ENCODE measurements at regions not wholly inside any gene's neighbourhood (a gene's known extent, or its start where the extent isn't known, plus 50 kb on each side); places are given as distances from the start of the nearest gene placed in this dataset.

DNA sequence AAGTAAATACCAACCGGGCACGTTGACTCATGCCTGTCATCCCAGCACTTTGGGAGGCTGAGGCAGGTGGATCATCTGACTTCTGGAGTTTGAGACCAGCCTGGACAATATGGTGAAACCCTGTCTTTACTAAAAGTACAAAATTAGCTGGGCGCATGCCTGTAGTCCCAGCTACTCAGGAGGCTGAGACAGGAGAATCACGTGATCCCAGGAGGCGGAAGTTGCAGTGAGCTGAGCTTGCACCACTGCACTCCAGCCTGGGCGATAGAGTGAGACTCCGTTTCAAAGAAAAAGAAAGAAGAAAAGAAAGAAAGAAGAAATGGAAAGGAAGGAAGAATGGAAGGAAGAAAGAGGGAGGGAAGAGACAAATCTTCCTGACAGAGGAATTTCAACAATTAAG, 108.7 kb downstream of the AHSP start:
- H3K9ac ChIP-seq (ENCODE audit: control insufficient read depth, insufficient read depth, low read length) = no peak overlapping the region
- no peak for ATAC-seq
- no peak overlapping the region for H3K4me3 ChIP-seq
- H3K36me3 ChIP-seq (ENCODE audit: control insufficient read depth in 2 of 2, insufficient read depth in 2 of 2, low read length in 1 of 2) = no peaks in the 10 kb centered on the region
- H3K4me2 ChIP-seq (ENCODE audit: control insufficient read depth, insufficient read depth) = no peak overlapping the region
- intact Hi-C loops (cut with micrococcal nuclease; ENCODE audit: unreplicated experiment) (no loop called here), in situ Hi-C loops (cut with MboI) (no loop called here)
- RAD21 ChIA-PET (ENCODE audit: unreplicated experiment) = no interaction called here
- no TSS peak for BruUV-seq (replicated peaks)
- TF ChIP-seq, protein P1, sequence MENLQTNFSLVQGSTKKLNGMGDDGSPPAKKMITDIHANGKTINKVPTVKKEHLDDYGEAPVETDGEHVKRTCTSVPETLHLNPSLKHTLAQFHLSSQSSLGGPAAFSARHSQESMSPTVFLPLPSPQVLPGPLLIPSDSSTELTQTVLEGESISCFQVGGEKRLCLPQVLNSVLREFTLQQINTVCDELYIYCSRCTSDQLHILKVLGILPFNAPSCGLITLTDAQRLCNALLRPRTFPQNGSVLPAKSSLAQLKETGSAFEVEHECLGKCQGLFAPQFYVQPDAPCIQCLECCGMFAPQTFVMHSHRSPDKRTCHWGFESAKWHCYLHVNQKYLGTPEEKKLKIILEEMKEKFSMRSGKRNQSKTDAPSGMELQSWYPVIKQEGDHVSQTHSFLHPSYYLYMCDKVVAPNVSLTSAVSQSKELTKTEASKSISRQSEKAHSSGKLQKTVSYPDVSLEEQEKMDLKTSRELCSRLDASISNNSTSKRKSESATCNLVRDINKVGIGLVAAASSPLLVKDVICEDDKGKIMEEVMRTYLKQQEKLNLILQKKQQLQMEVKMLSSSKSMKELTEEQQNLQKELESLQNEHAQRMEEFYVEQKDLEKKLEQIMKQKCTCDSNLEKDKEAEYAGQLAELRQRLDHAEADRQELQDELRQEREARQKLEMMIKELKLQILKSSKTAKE (IDR thresholded peaks at IDR 0.05; ENCODE audit: low read depth, poor library complexity, severe bottlenecking) = no peak
- TF ChIP-seq TARDBP (IDR thresholded peaks at IDR 0.05; ENCODE audit: borderline replicate concordance) (no peak), HDGF (IDR thresholded peaks at IDR 0.05) (no peak), POU2F2 (IDR thresholded peaks at IDR 0.05; ENCODE audit: borderline replicate concordance, low read depth, low read length) (no peak), STAT3 (IDR thresholded peaks at IDR 0.05; ENCODE audit: low read depth, low read length) (no peak), CBX3 (IDR thresholded peaks at IDR 0.05; ENCODE audit: borderline replicate concordance, low read depth) (no peak), NBN (IDR thresholded peaks at IDR 0.05) (no peak), TCF12 (IDR thresholded peaks at IDR 0.05; ENCODE audit: low read depth, low read length) (no peak), POLR2AphosphoS2 (IDR thresholded peaks at IDR 0.05; ENCODE audit: low read depth, low read length) (no peak), JUNB (IDR thresholded peaks at IDR 0.05) (no peak), CBX5 (IDR thresholded peaks at IDR 0.05; ENCODE audit: low read depth) (no peak), GATAD2B (conservative IDR thresholded peaks at IDR 0.05; ENCODE audit: low read depth) (no peak), STAT1 (conservative IDR thresholded peaks at IDR 0.05) (no peak), MYB (IDR thresholded peaks at IDR 0.05; ENCODE audit: borderline replicate concordance, low read depth, low read length) (no peak), SMAD1 (IDR thresholded peaks at IDR 0.05; ENCODE audit: low read depth, partially characterized antibody) (no peak), ZNF622 (IDR thresholded peaks at IDR 0.05) (no peak), SIN3A (IDR thresholded peaks at IDR 0.05; ENCODE audit: low read depth, low read length) (no peak)
- TF ChIP-seq, protein P2, sequence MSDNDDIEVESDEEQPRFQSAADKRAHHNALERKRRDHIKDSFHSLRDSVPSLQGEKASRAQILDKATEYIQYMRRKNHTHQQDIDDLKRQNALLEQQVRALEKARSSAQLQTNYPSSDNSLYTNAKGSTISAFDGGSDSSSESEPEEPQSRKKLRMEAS (IDR thresholded peaks at IDR 0.05; ENCODE audit: low read depth, low read length) = no peak
- TF ChIP-seq, protein P3, sequence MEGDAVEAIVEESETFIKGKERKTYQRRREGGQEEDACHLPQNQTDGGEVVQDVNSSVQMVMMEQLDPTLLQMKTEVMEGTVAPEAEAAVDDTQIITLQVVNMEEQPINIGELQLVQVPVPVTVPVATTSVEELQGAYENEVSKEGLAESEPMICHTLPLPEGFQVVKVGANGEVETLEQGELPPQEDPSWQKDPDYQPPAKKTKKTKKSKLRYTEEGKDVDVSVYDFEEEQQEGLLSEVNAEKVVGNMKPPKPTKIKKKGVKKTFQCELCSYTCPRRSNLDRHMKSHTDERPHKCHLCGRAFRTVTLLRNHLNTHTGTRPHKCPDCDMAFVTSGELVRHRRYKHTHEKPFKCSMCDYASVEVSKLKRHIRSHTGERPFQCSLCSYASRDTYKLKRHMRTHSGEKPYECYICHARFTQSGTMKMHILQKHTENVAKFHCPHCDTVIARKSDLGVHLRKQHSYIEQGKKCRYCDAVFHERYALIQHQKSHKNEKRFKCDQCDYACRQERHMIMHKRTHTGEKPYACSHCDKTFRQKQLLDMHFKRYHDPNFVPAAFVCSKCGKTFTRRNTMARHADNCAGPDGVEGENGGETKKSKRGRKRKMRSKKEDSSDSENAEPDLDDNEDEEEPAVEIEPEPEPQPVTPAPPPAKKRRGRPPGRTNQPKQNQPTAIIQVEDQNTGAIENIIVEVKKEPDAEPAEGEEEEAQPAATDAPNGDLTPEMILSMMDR (IDR thresholded peaks at IDR 0.05 in 2 of 3, conservative IDR thresholded peaks at IDR 0.05 in 1 of 3; ENCODE audit: control insufficient read depth in 2 of 3, extremely low read depth in 1 of 3, insufficient read depth in 1 of 3, low read depth in 3 of 3, low read length in 3 of 3) = no peak
- SMC1A ChIA-PET (ENCODE audit: uncharacterized antibody, unreplicated experiment) = no interaction called here
- H4K20me1 ChIP-seq (ENCODE audit: control insufficient read depth, insufficient read depth) = no peaks in the 10 kb centered on the region
- POLR2A ChIA-PET = no interaction called here
- no peaks in the 10 kb centered on the region for H3K9me3 ChIP-seq (replicated peaks; ENCODE audit: control insufficient read depth, insufficient read depth, low read length)
- H2AFZ ChIP-seq (ENCODE audit: control insufficient read depth, low read depth, low read length) = no peak overlapping the region
- no peaks in the 10 kb centered on the region for H3K27me3 ChIP-seq (replicated peaks in 1 of 2; ENCODE audit: control insufficient read depth in 2 of 2, insufficient read depth in 2 of 2, low read length in 1 of 2)
- CTCF ChIA-PET = no interaction called here
- no peak for DNase-seq (ENCODE audit: low read depth, low spot score)
- no peak for FAIRE-seq
- no peak overlapping the region for H3K27ac ChIP-seq (ENCODE audit: control insufficient read depth, insufficient read depth)
- WGBS (ENCODE audit: insufficient coverage, insufficient replicate concordance, low lambda C conversion rate, missing lambda C conversion rate) = 65% methylated on average over 7 of the region's 7 CpGs
- no peaks in the 10 kb centered on the region for H3K79me2 ChIP-seq (ENCODE audit: control insufficient read depth, insufficient read depth, low read length)
- H3K4me1 ChIP-seq (ENCODE audit: control insufficient read depth, insufficient read depth, low read length) = no peaks in the 10 kb centered on the region

All from GM12878 (cell line).